Hepatocyte (in vitro differentiated cells): ENCODE measurements at regions not wholly inside any gene's neighbourhood (a gene's known extent, or its start where the extent isn't known, plus 50 kb on each side); places are given as distances from the start of the nearest gene placed in this dataset.

Experiments
- DNase-seq: peaks from one replicate; pipeline ENCODE4 v3.0.0-alpha.2; 2016; ENCODE audit warnings: low spot score
- H2AFZ ChIP-seq: fragments of 200-600 bp; sonication (generic); 2 replicates; pipeline ENCODE4 v1.6.0; 2016; ENCODE audit warnings: antibody characterized with exemption, mild to moderate bottlenecking
- H3K27ac ChIP-seq: fragments of 200-600 bp; sonication (generic); 2 replicates; pipeline ENCODE4 v1.5.1; 2016; ENCODE audit warnings: mild to moderate bottlenecking
- H3K27me3 ChIP-seq: fragments of 200-600 bp; sonication (generic); 2 replicates; pipeline ENCODE4 v1.6.1; 2016
- H3K36me3 ChIP-seq: fragments of 200-600 bp; sonication (generic); replicated peaks from 2 replicates; pipeline ENCODE4 v1.5.1; 2016; ENCODE audit warnings: low read depth; ENCODE audit not compliant: insufficient read depth
- H3K4me1 ChIP-seq: fragments of 200-600 bp; sonication (generic); 2 replicates; pipeline ENCODE4 v1.5.1; 2016; ENCODE audit warnings: mild to moderate bottlenecking, moderate library complexity; ENCODE audit not compliant: insufficient read depth
- H3K4me2 ChIP-seq: fragments of 200-600 bp; sonication (generic); 2 replicates; pipeline ENCODE4 v1.6.0; 2016
- H3K4me3 ChIP-seq: fragments of 200-600 bp; sonication (generic); 2 replicates; pipeline ENCODE4 v1.5.1; 2016; ENCODE audit warnings: mild to moderate bottlenecking
- H3K79me2 ChIP-seq: fragments of 200-600 bp; sonication (generic); 2 replicates; pipeline ENCODE4 v1.6.0; 2017; ENCODE audit warnings: mild to moderate bottlenecking
- H3K9me2 ChIP-seq: fragments of 200-600 bp; sonication (generic); replicated peaks from 2 replicates; pipeline ENCODE4 v1.6.0; 2017; ENCODE audit warnings: mild to moderate bottlenecking; ENCODE audit not compliant: insufficient read depth
- H3K9me3 ChIP-seq: fragments of 200-600 bp; sonication (generic); 2 replicates; pipeline ENCODE4 v1.5.1; 2016; ENCODE audit warnings: low read depth, mild to moderate bottlenecking
- H4K20me1 ChIP-seq: fragments of 200-600 bp; sonication (generic); 2 replicates; pipeline ENCODE4 v1.6.0; 2016; ENCODE audit warnings: mild to moderate bottlenecking; ENCODE audit not compliant: insufficient read depth, poor library complexity, severe bottlenecking
- CTCF ChIP-seq: fragments of 200-600 bp; sonication (generic); IDR thresholded peaks from 2 replicates; pipeline ENCODE4 v1.5.1; 2016; ENCODE audit warnings: antibody characterized with exemption, mild to moderate bottlenecking; ENCODE audit not compliant: poor library complexity
- EZH2 ChIP-seq: fragments of 200-600 bp; sonication (generic); IDR thresholded peaks from 2 replicates; pipeline ENCODE4 v1.6.1; 2016; ENCODE audit warnings: antibody characterized with exemption, mild to moderate bottlenecking, borderline replicate concordance
- EZH2phosphoT487 ChIP-seq: fragments of 200-600 bp; sonication (generic); IDR thresholded peaks from one replicate; pipeline ENCODE4 v1.6.1; 2018; ENCODE audit warnings: antibody characterized with exemption, mild to moderate bottlenecking, low read depth, moderate library complexity; ENCODE audit not compliant: unreplicated experiment, severe bottlenecking
- WGBS: methylation state at CpG from one replicate; pipeline ENCODE4 v1.1.6; 2016; ENCODE audit warnings: low lambda C conversion rate; ENCODE audit errors: missing lambda C conversion rate; 5-methylcytosine and 5-hydroxymethylcytosine counted together

GRCh38 chr15:38699633-38700230 lies 135.1 kb upstream of the RASGRP1 start:
- Histone ChIP-seq H3K4me3 (no peak overlapping the region), H3K27me3 (no peaks in the 10 kb centered on the region), H3K36me3 (no peaks in the 10 kb centered on the region), H3K9me2 (no peaks in the 10 kb centered on the region), H3K27ac (no peak overlapping the region), H3K4me2 (no peak overlapping the region), H3K4me1 (no peaks in the 10 kb centered on the region), H3K79me2 (no peaks in the 10 kb centered on the region), H2AFZ (no peak overlapping the region), H3K9me3 (no peaks in the 10 kb centered on the region), H4K20me1 (no peaks in the 10 kb centered on the region)
- TF ChIP-seq EZH2 = no peak
- no peak for TF ChIP-seq EZH2phosphoT487
- TF ChIP-seq CTCF = peak; percentile 73
- peak; percentile 79 for DNase-seq
- WGBS = 77% methylated on average over 2 of the region's 2 CpGs

- no peak overlapping the region for H3K27ac ChIP-seq
- TF ChIP-seq CTCF = no peak
- TF ChIP-seq EZH2phosphoT487 = no peak
- no peak for TF ChIP-seq EZH2
Measured at GRCh38 chr15:38701149-38701548, 136.5 kb upstream of the RASGRP1 start.

GRCh38 chr15:38702178-38702912 lies 137.7 kb upstream of the RASGRP1 start:
- Histone ChIP-seq H4K20me1 (no peaks in the 10 kb centered on the region), H3K9me2 (no peaks in the 10 kb centered on the region), H3K4me3 (no peak overlapping the region), H3K79me2 (no peaks in the 10 kb centered on the region), H2AFZ (no peak overlapping the region), H3K4me2 (no peak overlapping the region), H3K27me3 (no peaks in the 10 kb centered on the region), H3K4me1 (no peaks in the 10 kb centered on the region), H3K27ac (no peak overlapping the region), H3K9me3 (no peaks in the 10 kb centered on the region), H3K36me3 (no peaks in the 10 kb centered on the region)
- peak; percentile 86 for DNase-seq
- TF ChIP-seq EZH2 (no peak), CTCF (no peak), EZH2phosphoT487 (no peak)
- WGBS = 24% methylated on average over 3 of the region's 3 CpGs

More at GRCh38 chr15:38701149-38701548, 136.5 kb upstream of the RASGRP1 start:
- no peak for DNase-seq
- Histone ChIP-seq H3K27me3 (no peaks in the 10 kb centered on the region), H2AFZ (no peak overlapping the region), H3K4me1 (no peaks in the 10 kb centered on the region), H3K36me3 (no peaks in the 10 kb centered on the region), H3K4me3 (no peak overlapping the region), H3K79me2 (no peaks in the 10 kb centered on the region), H3K9me2 (no peaks in the 10 kb centered on the region), H4K20me1 (no peaks in the 10 kb centered on the region), H3K4me2 (no peak overlapping the region), H3K9me3 (no peaks in the 10 kb centered on the region)
- WGBS = 88% methylated on average over 5 of the region's 5 CpGs
